ENCODE measurements at regions not wholly inside any gene's neighbourhood (a gene's known extent, or its start where the extent isn't known, plus 50 kb on each side); places are given as distances from the start of the nearest gene placed in this dataset.

DNA sequence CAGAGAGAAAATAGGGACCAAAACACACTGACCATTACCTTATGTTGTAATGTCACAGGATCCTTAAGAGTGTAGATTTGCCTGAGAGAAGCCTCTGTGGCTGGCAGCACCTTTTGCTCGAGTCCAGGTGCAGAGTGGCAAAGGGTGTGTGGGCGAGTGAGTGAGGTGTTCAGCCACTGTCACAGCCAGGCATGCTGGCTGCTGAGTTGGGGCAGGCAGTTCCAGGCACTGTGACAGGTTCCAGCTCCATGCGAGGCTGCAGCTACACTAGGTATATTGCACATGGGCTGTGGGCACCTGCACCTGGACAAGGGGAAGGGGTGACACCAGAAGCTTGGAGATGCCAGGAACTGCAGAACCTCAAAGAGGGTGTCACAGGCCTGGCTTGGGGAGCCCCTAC is 1370.4 kb upstream of the PRMT6 start:
- H3K4me3 ChIP-seq (replicated peaks; ENCODE audit: insufficient read depth, low read length) = no peak overlapping the region
- H3K27ac ChIP-seq (replicated peaks) = no peak overlapping the region
- H3K27me3 ChIP-seq (ENCODE audit: insufficient read depth, poor library complexity, severe bottlenecking) = no peaks in the 10 kb centered on the region
- TF ChIP-seq, protein P1, sequence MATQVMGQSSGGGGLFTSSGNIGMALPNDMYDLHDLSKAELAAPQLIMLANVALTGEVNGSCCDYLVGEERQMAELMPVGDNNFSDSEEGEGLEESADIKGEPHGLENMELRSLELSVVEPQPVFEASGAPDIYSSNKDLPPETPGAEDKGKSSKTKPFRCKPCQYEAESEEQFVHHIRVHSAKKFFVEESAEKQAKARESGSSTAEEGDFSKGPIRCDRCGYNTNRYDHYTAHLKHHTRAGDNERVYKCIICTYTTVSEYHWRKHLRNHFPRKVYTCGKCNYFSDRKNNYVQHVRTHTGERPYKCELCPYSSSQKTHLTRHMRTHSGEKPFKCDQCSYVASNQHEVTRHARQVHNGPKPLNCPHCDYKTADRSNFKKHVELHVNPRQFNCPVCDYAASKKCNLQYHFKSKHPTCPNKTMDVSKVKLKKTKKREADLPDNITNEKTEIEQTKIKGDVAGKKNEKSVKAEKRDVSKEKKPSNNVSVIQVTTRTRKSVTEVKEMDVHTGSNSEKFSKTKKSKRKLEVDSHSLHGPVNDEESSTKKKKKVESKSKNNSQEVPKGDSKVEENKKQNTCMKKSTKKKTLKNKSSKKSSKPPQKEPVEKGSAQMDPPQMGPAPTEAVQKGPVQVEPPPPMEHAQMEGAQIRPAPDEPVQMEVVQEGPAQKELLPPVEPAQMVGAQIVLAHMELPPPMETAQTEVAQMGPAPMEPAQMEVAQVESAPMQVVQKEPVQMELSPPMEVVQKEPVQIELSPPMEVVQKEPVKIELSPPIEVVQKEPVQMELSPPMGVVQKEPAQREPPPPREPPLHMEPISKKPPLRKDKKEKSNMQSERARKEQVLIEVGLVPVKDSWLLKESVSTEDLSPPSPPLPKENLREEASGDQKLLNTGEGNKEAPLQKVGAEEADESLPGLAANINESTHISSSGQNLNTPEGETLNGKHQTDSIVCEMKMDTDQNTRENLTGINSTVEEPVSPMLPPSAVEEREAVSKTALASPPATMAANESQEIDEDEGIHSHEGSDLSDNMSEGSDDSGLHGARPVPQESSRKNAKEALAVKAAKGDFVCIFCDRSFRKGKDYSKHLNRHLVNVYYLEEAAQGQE (IDR thresholded peaks at IDR 0.05; ENCODE audit: insufficient replicate concordance, low read depth) = no peak
- DNase-seq (ENCODE audit: low read depth in 1 of 2, low spot score in 1 of 2) = no peak

DNA sequence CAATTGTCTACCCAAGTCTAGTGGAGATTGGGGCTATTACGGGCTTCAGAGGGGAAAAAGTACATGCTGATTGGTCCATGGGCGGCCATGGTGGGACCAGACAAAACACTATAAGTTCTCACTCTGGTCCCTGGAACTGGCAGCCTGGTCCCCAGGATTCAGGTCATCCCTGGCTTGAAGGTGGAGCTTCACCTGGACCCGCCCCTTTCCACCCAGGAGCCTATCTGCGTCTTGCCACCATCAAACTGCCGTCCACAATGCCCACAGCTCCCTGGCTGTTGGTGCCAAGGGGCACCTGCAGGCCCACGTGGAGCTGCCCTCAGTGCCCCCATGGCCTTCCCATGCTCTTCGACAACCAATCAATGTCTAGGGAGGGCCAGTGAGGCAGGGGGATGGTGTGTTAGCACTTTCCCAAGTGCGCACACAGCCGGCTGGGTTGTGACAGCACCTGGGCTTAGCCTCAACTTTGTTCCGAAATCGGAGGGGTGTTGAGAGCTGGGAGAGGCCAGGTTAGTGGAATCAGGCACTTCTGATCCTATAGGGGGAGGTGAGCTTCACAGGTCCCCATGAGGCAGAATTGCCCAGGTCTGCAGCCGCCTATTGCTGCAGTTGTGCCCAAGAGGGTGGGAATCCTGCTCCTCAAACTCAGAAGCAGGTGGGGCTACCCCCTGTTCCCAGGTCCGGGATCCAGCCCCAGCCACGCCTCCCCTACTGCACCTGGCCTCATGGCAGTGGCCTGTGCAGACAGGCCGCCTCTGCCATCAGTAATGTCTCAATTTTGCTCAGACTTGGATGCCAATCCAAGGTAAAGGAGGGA is 1369.4 kb upstream of the PRMT6 start:
- no peak for TF ChIP-seq GABPA (IDR thresholded peaks at IDR 0.05; ENCODE audit: low read depth)
- no peak for TF ChIP-seq POLR2AphosphoS5 (IDR thresholded peaks at IDR 0.05; ENCODE audit: low read depth)
- TF ChIP-seq, protein P1 (IDR thresholded peaks at IDR 0.05; ENCODE audit: insufficient replicate concordance, low read depth) = no peak
- no peak for TF ChIP-seq SPI1 (IDR thresholded peaks at IDR 0.05; ENCODE audit: borderline replicate concordance, low read depth)
- TF ChIP-seq, protein P2, sequence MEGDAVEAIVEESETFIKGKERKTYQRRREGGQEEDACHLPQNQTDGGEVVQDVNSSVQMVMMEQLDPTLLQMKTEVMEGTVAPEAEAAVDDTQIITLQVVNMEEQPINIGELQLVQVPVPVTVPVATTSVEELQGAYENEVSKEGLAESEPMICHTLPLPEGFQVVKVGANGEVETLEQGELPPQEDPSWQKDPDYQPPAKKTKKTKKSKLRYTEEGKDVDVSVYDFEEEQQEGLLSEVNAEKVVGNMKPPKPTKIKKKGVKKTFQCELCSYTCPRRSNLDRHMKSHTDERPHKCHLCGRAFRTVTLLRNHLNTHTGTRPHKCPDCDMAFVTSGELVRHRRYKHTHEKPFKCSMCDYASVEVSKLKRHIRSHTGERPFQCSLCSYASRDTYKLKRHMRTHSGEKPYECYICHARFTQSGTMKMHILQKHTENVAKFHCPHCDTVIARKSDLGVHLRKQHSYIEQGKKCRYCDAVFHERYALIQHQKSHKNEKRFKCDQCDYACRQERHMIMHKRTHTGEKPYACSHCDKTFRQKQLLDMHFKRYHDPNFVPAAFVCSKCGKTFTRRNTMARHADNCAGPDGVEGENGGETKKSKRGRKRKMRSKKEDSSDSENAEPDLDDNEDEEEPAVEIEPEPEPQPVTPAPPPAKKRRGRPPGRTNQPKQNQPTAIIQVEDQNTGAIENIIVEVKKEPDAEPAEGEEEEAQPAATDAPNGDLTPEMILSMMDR (IDR thresholded peaks at IDR 0.05; ENCODE audit: insufficient read depth, low read length) = no peak
- DNase-seq (ENCODE audit: low read depth in 1 of 2, low spot score in 1 of 2) = no peak
- Histone ChIP-seq H3K4me3 (replicated peaks; ENCODE audit: insufficient read depth, low read length) (no peak overlapping the region), H3K27me3 (ENCODE audit: insufficient read depth, poor library complexity, severe bottlenecking) (no peaks in the 10 kb centered on the region), H3K27ac (replicated peaks) (no peak overlapping the region)

DNA sequence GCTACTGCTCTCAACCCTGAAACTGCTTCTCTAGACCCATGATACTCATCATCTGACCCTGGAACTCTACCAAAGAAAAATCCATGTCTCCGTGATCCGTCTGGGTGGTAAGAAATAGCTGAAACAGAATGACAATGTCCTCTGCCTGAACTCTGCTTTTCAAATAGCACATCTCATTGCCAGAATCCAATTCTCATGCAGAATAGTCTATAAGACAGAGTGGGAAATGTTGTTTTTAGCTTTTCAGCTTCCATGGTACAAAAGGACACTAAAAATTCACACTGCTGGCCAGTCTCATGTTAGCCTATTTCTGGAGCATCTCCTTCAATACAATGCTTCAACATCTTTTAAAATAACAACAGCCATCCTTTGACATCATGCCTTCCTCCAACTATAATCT is 1355.8 kb upstream of the PRMT6 start:
- TF ChIP-seq, protein P2 (IDR thresholded peaks at IDR 0.05; ENCODE audit: insufficient read depth, low read length) = no peak
- TF ChIP-seq POLR2AphosphoS5 (IDR thresholded peaks at IDR 0.05; ENCODE audit: low read depth) (no peak), SPI1 (IDR thresholded peaks at IDR 0.05; ENCODE audit: borderline replicate concordance, low read depth) (no peak), GABPA (IDR thresholded peaks at IDR 0.05; ENCODE audit: low read depth) (no peak)
- TF ChIP-seq, protein P1 (IDR thresholded peaks at IDR 0.05; ENCODE audit: insufficient replicate concordance, low read depth) = no peak

More for the DNA sequence above, 1355.8 kb upstream of the PRMT6 start:
- Histone ChIP-seq H3K27me3 (ENCODE audit: insufficient read depth, poor library complexity, severe bottlenecking) (no peaks in the 10 kb centered on the region), H3K27ac (replicated peaks) (no peak overlapping the region), H3K4me3 (replicated peaks; ENCODE audit: insufficient read depth, low read length) (no peak overlapping the region)
- DNase-seq (ENCODE audit: low read depth in 1 of 2, low spot score in 1 of 2) = no peak
